HepG2 (cell line): ENCODE measurements at regions not wholly inside any gene's neighbourhood (a gene's known extent, or its start where the extent isn't known, plus 50 kb on each side); places are given as distances from the start of the nearest gene placed in this dataset.

Source experiments
- ATAC-seq: fragments of 200-7000 bp; cut with Tn5 transposase; 3 replicates; pipeline ENCODE4 v1.9.1; 2020; ENCODE audit warnings: mild to moderate bottlenecking, moderate library complexity
- BruUV-seq: library from RNA; stranded (reverse); fragments of 400-500 nt; replicated peaks from 2 replicates; lab custom pipeline; 2021; lab: Mats Ljungman, UMichigan
- CTCF ChIA-PET: fragments of 300-600 bp; formaldehyde crosslinking; extraction: SDS; loops from one replicate; lab custom pipeline; 2021; ENCODE audit warnings: low total read pairs, inconsistent platforms, low intra/inter-chr PET ratio; lab: Yijun Ruan, JAX
- POLR2A ChIA-PET: fragments of 350-600 bp; sonication (Branson Sonifier 250); formaldehyde crosslinking; loops from one replicate; lab custom pipeline; 2020; ENCODE audit warnings: antibody characterized with exemption, inconsistent platforms; lab: Yijun Ruan, JAX
- DNase-seq: peaks from one replicate; pipeline ENCODE4 v3.0.0-alpha.2; 2015; ENCODE audit warnings: low spot score
- FAIRE-seq: peaks from 3 replicates; lab custom pipeline; 2011; peaks lifted over from hg19 to GRCh38; lab: Jason Lieb, UNC
- H2AFZ ChIP-seq: one replicate; pipeline ENCODE4 v1.6.1; 2011; ENCODE audit warnings: low read length, inconsistent platforms
- H3K27ac ChIP-seq: fragments of 300-600 bp; 3 replicates; pipeline ENCODE4 v1.8.0; 2011; ENCODE audit warnings: mixed run types, mild to moderate bottlenecking, mixed read lengths, low read length, inconsistent platforms; ENCODE audit not compliant: insufficient read depth; ENCODE audit errors: extremely low read length
- H3K27me3 ChIP-seq, 2 experiments: fragments of 200-600 bp in 1 of 2; 2 replicates in 1 of 2; 3 replicates in 1 of 2; pipeline versions ENCODE4 v1.6.0 to v1.8.0; 2011; ENCODE audit warnings: low read length in 2 of 2, mild to moderate bottlenecking in 2 of 2, moderate library complexity in 2 of 2, inconsistent platforms in 1 of 2; ENCODE audit not compliant: insufficient read depth in 2 of 2, control insufficient read depth in 1 of 2
- H3K36me3 ChIP-seq, 2 experiments: fragments of 200-600 bp in 1 of 2; replicated peaks in 1 of 2; 2 replicates in 1 of 2; 3 replicates in 1 of 2; pipeline versions ENCODE4 v1.5.1 to v1.8.0; 2011; ENCODE audit warnings: low read length in 2 of 2, inconsistent platforms in 1 of 2; ENCODE audit not compliant: insufficient read depth in 2 of 2, control insufficient read depth in 1 of 2
- H3K4me1 ChIP-seq: 2 replicates; pipeline ENCODE4 v1.5.1; 2012; ENCODE audit warnings: low read length, inconsistent platforms; ENCODE audit not compliant: insufficient read depth
- H3K4me2 ChIP-seq: 2 replicates; pipeline ENCODE4 v1.6.0; 2011; ENCODE audit warnings: low read depth, low read length, inconsistent platforms
- H3K4me3 ChIP-seq, 3 experiments: fragments of 200-600 bp in 1 of 3; sonication (generic), shearing (Covaris generic) in 1 of 3; replicated peaks in 1 of 3; 2 replicates each; pipeline ENCODE4 v1.5.1; 2011 to 2016; ENCODE audit warnings: low read length in 3 of 3, inconsistent platforms in 2 of 3, low read depth in 2 of 3, mild to moderate bottlenecking in 2 of 3, control low read depth in 1 of 3, mixed read lengths in 1 of 3; ENCODE audit not compliant: insufficient read depth in 1 of 3
- H3K79me2 ChIP-seq: one replicate; pipeline ENCODE4 v1.6.1; 2011; ENCODE audit warnings: low read length, inconsistent platforms; ENCODE audit not compliant: insufficient read depth
- H3K9ac ChIP-seq: 2 replicates; pipeline ENCODE4 v1.6.0; 2011; ENCODE audit warnings: mild to moderate bottlenecking, low read depth, low read length, inconsistent platforms; ENCODE audit not compliant: insufficient read depth
- H3K9me3 ChIP-seq: 2 replicates; pipeline ENCODE4 v1.5.1; 2012; ENCODE audit warnings: mild to moderate bottlenecking, low read length
- H4K20me1 ChIP-seq: 2 replicates; pipeline ENCODE4 v1.6.0; 2011; ENCODE audit warnings: inconsistent platforms, mild to moderate bottlenecking, low read length, moderate library complexity; ENCODE audit not compliant: insufficient read depth
- CTCF ChIP-seq: sonication (generic); formaldehyde crosslinking; IDR thresholded peaks from 2 replicates; pipeline ENCODE4 v1.5.0; 2020; ENCODE audit warnings: mild to moderate bottlenecking, missing genetic modification reagents, moderate library complexity
- DRAP1 ChIP-seq: IDR thresholded peaks from 2 replicates; pipeline ENCODE4 v1.6.1; 2016; ENCODE audit warnings: missing genetic modification reagents, missing compliant biosample characterization
- JDP2 ChIP-seq: sonication (generic); formaldehyde crosslinking; IDR thresholded peaks from 2 replicates; pipeline ENCODE4 v1.8.1; 2022; ENCODE audit warnings: missing genetic modification reagents, borderline replicate concordance
- KDM6A ChIP-seq: IDR thresholded peaks from 2 replicates; pipeline ENCODE4 v1.6.1; 2016; ENCODE audit warnings: low read depth
- MAZ ChIP-seq, 2 experiments: sonication (generic) in 1 of 2; formaldehyde crosslinking in 1 of 2; IDR thresholded peaks; 2 replicates each; pipeline versions ENCODE4 v1.5.0 to v1.6.1; 2012 to 2020; ENCODE audit warnings: low read depth in 2 of 2, mild to moderate bottlenecking in 2 of 2, borderline replicate concordance in 1 of 2, improper control_type of control experiment in 1 of 2, low read length in 1 of 2, missing genetic modification reagents in 1 of 2, moderate library complexity in 1 of 2
- PBX2 ChIP-seq: IDR thresholded peaks from 2 replicates; pipeline ENCODE4 v1.6.1; 2016; ENCODE audit warnings: control low read depth
- PRPF4 ChIP-seq: fragments of 200-400 bp; formaldehyde crosslinking; IDR thresholded peaks from 2 replicates; pipeline ENCODE4 v1.6.1; 2016; ENCODE audit warnings: low read length, low read depth; ENCODE audit not compliant: poor library complexity, severe bottlenecking
- THAP9 ChIP-seq: sonication (generic); formaldehyde crosslinking; IDR thresholded peaks from 2 replicates; pipeline ENCODE4; 2020; ENCODE audit warnings: missing genetic modification reagents, mild to moderate bottlenecking, borderline replicate concordance
- ZNF558 ChIP-seq: sonication (generic); formaldehyde crosslinking; IDR thresholded peaks from 2 replicates; pipeline ENCODE4 v1.9.0; 2022; ENCODE audit warnings: mild to moderate bottlenecking, missing genetic modification reagents, borderline replicate concordance
- ZNF615 ChIP-seq: sonication (generic); formaldehyde crosslinking; IDR thresholded peaks from 2 replicates; pipeline ENCODE4 v1.5.0; 2020; ENCODE audit warnings: mild to moderate bottlenecking, missing genetic modification reagents, borderline replicate concordance
- WGBS: methylation state at CpG from one replicate; pipeline ENCODE4 v1.1.6; 2017; ENCODE audit warnings: low lambda C conversion rate; 5-methylcytosine and 5-hydroxymethylcytosine counted together
- in situ Hi-C: cut with HindIII; loops from 2 replicates; pipeline ENCODE4 v1.10.0; 2017; ENCODE audit warnings: low pct_unique_long_range_greater_than_20kb; ENCODE audit not compliant: extremely low pct_ligation_motif_present
- intact Hi-C: fragments of 100-400 bp; cut with micrococcal nuclease; formaldehyde crosslinking; loops from one replicate; pipeline ENCODE4 v1.10.0; 2022; ENCODE audit not compliant: unreplicated experiment

GRCh38 chr16:48446534-48446920, 61.3 kb upstream of the SIAH1 start:
- FAIRE-seq (no peak), DNase-seq (no peak), ATAC-seq (no peak)
- no peaks in the 10 kb centered on the region for H3K36me3 ChIP-seq
- no peak overlapping the region for H3K4me2 ChIP-seq
- peaks cover 74% of the 10 kb centered on the region for H3K4me1 ChIP-seq
- H3K27me3 ChIP-seq: 0 out of 5 replicates have a peak, but pooled peaks cover 0 to 1% of the 10 kb centered on the region in 2 experiments
- intact Hi-C loops (no loop called here), in situ Hi-C loops (no loop called here)
- H3K9me3 ChIP-seq: no peaks in the 10 kb centered on the region
- no peak overlapping the region for H2AFZ ChIP-seq
- 49% methylated on average over 5 of the region's 5 CpGs for WGBS
- H3K27ac ChIP-seq: no peak overlapping the region
- no peaks in the 10 kb centered on the region for H4K20me1 ChIP-seq
- POLR2A ChIA-PET: no interaction called here
- CTCF ChIA-PET: no interaction called here
- TF ChIP-seq MAZ (IDR thresholded peaks at IDR 0.05; ENCODE audit: borderline replicate concordance, low read depth, low read length): no peak
- TF ChIP-seq MAZ (CRISPR knock-in tag; IDR thresholded peaks at IDR 0.05; ENCODE audit: low read depth): no peak
- no peak for TF ChIP-seq ZNF615 (CRISPR knock-in tag)
- TF ChIP-seq THAP9 (CRISPR knock-in tag): no peak
- 0 out of 2 replicates have a peak, but pooled peaks have one; percentile 9 for TF ChIP-seq CTCF (CRISPR knock-in tag)
- TF ChIP-seq JDP2 (CRISPR knock-in tag): no peak
- peak; percentile 20; the same call in 1 of the 2 replicates for TF ChIP-seq PBX2 (CRISPR knock-in tag)
- TF ChIP-seq ZNF558: no peak
- TF ChIP-seq PRPF4: no peak
- no peak for TF ChIP-seq KDM6A (CRISPR knock-in tag)
- no peak for TF ChIP-seq DRAP1 (CRISPR knock-in tag)
- H3K9ac ChIP-seq: no peak overlapping the region
- H3K4me3 ChIP-seq: no peak overlapping the region
- no peaks in the 10 kb centered on the region for H3K79me2 ChIP-seq
- BruUV-seq: no TSS peak
